GM19324 (cell line): ENCODE measurements at regions not wholly inside any gene's neighbourhood (a gene's known extent, or its start where the extent isn't known, plus 50 kb on each side); places are given as distances from the start of the nearest gene placed in this dataset.

Source experiments
- ATAC-seq: cut with Tn5 transposase; IDR thresholded peaks from one replicate; pipeline ENCODE4 v1.9.1; 2021; ENCODE audit warnings: mild to moderate bottlenecking, moderate library complexity; ENCODE audit not compliant: unreplicated experiment, low FRiP score

DNA sequence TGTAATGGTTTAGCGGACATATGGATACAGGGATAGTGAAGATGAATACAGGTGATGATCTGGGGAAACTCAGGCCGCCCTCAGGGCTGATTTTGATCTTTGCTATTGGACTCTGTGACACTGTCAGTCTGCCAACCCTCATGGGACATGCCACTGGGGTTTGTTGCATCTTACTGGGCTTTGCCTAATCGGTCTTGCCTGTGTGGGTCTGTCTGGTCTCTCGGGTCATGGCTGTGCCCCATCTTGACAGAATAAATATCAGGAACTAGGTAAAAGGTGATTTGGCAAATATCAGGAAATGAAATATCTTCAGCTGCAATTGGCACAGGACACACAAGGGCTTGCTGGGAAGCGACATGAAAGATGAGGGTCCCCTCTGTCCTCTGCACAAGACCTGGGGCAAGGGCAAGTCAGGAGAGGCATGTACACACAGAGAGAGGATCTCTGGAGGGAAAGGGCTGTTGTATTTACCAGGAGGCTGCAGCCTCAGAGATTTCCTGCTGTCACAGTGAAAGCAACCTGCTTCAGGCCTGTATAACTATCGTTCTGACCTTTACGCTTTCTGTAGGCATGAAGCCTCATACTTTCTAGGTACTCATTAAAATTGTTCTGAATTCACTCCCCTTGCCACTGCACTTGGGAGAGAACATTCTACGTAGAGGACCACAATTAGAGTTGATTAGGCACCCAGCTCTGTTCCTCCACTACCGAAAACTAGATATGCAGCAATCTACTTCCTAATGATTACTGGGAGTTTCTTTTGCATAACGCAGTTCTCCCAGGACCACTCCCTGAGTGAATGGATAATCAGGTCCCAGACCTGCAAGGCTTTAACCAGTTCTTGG is 52.0 kb upstream of the GADD45A start:
- ATAC-seq, result no peak

DNA sequence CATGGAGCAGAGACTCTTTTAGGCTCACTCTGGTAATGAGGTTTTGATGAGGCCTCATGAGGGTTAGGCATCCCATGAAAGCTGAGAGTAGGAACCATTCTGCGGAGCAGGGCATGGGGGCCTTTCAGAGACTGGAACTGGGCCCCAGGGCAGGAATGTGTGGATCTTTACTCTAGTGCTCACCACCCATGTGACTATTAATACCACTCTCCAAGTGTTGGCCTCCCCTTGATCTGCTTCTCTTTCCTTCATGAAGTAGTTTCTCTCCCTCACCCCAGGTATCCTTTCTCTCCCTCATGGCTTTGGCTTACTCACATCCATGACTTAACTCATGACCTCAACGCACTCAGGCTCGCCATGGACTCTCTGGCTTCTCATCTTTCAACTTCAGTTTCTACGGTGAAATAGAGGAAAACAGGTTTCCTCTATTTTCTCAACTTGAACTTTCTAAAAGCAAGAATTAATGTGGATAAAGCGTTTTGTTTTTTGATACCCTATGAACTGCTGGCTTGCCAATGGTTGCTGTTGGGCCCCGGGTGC is 50.5 kb upstream of the GADD45A start:
- no peak for ATAC-seq

DNA sequence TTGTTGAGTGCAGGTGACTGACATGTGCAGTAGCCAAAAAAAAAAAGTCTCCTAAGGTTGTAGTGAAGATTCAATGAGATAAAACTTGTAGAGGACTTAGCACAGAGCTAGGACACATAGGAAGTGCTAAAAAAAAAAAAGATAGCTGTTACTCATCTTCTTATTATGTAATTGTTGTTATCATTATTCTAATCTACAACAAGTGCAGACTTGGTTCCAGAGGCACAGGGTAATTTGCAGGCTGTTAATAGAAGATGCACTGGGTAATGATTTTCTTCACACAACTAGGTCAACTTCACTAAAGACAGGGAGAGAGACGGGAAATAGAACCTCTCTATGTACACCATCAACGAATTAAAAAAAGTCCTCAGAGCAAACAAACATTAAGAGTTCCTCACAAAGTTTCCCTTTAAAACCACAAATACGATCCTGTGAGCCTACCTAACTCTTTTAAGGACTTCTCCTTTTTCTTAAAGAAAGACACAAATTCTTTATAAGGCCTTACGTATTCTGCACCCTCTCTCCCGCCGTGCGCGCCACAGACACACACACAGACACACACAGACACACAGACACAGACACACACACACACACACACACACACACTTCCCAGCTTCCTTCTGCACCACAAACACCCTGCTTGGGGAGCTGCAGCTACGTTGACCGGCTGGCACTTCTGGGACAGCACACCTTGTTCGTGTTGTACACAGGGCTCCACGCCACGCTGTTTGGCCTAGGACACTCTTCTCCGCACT is 49.8 kb upstream of the GADD45A start:
- no peak for ATAC-seq
